HG03097 (cell line): ENCODE measurements at regions not wholly inside any gene's neighbourhood (a gene's known extent, or its start where the extent isn't known, plus 50 kb on each side); places are given as distances from the start of the nearest gene placed in this dataset.
"Not testable (repeated sequence)": the region's sequence is repeated elsewhere in the genome, so short reads cannot be mapped to it uniquely, and the experiment has no call there.

ENCODE experiments used
- ATAC-seq: cut with Tn5 transposase; IDR thresholded peaks from one replicate; pipeline ENCODE4 v1.9.1; 2021; ENCODE audit not compliant: unreplicated experiment, low FRiP score

DNA sequence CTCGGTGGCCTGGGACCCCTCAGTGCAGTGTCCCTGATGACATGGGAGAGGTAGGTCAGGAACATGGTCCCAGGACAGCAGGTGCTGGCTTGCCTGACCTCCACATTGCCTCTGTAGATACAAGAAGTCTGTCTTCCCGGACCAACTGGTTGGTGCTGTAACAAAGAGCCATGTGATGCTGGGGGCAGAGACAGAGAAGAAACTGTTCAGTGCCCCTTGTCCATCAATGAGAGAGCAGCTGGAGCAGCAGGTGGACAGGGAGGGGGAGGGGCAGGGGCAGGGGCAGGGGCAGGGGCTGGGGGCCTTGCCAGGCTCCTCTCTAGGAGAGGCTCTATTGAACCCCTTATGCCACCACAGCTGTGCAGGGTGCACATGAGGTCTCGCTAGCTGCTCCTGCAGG, 191.8 kb downstream of the KLRB1 start:
- not testable (repeated sequence) for ATAC-seq

DNA sequence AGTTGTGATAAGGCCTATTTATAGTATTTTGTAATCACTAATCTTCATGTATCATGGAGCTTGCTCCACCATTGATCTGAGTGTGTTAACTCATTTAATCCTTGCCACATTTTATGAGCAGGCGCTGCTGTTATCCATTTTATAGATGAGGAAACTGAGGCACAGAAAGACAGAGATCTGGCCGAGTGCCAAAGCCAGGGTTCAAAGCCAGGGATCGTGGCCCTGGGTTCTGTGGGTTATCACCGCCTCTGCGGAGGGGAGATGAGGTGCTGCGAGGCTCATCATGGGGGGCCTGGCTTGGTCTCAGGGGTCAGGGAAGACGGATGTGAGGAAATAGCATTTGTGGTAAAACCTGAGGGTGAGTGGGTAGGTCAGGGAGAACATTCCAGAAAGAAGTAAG, 193.9 kb downstream of the KLRB1 start:
- not testable (repeated sequence) for ATAC-seq

DNA sequence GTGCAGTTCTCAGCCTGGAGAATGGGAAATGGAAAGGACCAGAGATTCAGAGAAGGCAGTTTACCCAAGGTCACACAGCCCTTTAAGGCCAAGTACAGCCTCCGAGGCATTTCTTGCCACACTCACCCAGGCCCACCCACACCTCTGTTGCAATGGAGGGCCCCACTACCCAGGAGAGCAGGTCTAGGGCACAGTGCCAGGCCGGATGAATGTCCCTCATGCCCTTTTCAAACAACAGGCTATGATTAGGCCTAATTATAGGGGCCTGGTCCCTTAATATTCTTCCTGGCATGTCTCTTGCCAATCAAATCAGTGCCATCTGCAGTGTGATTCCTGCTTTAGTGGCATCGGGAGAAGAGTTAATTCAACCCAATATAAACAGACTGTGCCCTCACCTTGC, 195.3 kb downstream of the KLRB1 start:
- ATAC-seq: not testable (repeated sequence)

DNA sequence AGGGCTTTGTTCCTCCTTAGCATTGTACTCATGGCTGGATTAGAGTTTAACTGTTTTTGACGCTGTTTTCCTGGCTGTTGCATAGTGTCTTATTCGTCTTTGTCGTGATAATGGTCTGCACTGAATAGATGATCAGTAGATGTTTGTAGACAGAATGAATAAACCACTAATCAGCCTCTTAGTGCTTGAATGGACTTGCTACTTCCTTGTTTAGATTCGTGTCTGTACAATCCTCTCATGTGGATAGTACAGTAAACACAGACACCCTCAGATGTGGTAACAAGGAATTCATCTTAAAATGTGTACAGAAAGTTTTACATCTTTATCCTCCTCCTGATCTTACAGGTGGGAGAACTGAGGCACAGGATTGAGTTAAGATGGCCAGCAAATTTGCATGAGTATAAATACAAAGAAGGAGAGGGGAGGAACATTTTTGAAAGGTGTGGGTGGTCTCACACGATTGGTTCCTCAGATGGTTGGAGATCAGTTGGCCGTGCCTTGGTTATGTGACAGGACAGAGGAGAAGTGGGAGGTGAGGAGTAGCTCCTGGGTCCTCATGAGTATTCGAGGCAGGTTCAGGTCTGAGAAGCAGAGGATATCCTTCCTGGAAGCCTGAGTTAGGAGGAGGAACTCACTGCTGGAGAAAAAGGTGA, 196.0 kb downstream of the KLRB1 start:
- ATAC-seq: not testable (repeated sequence)

DNA sequence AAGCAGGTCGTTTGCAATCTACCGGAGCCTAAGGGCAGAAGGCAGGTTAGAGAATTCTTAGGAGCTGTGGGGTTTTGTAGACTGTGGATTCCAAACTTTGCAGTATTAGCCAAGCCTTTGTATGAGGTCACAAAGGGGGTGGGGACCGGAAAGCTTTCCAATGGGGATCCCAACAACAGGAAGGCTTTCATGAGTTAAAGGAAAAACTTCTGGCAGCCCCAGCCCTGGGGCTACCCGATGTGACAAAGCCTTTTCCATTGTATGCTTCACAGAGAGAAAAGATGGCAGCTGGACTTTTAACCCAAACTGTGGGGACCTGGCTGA, 199.2 kb upstream of the PZP start:
- ATAC-seq: not testable (repeated sequence)

DNA sequence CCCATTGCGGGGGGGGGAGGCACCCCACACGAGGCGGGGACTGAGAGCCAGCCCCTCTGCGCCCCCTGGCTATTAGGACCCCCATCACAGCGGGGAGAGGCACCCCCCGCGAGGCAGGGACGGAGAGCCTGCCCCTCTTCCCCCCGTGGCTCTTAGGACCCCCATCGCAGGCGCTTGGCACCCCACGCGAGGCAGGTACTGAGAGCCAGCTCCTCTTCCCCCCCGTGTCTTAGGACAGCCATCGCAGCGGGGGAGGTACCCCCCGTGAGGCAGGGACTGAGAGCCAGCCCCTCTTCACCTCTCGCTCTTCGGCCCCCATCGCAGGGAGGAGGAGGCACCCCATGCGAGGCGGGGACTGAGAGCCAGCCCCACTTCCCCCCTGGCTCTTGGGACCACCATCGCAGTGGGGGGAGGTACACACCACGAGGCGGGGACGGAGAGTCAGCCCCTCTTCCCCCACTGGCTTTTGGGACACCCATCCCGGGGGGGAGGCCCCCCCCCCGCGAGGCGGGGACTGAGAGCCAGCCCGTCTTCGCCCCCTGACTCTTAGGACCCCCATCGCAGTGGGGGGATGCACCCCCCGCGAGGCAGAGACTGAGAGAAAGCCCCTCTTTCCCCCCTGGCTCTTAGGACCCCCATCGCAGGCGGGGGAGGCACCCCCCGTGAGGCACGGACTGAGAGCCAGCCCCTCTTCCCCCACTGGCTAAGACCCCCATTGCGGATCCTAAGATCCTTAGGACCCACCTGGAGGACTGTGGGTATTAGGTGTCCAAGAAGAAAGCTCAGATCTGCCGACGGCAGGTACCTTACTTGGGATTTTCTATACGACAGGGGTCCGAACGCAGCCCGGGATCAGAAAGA, 198.6 kb upstream of the PZP start:
- no peak for ATAC-seq

DNA sequence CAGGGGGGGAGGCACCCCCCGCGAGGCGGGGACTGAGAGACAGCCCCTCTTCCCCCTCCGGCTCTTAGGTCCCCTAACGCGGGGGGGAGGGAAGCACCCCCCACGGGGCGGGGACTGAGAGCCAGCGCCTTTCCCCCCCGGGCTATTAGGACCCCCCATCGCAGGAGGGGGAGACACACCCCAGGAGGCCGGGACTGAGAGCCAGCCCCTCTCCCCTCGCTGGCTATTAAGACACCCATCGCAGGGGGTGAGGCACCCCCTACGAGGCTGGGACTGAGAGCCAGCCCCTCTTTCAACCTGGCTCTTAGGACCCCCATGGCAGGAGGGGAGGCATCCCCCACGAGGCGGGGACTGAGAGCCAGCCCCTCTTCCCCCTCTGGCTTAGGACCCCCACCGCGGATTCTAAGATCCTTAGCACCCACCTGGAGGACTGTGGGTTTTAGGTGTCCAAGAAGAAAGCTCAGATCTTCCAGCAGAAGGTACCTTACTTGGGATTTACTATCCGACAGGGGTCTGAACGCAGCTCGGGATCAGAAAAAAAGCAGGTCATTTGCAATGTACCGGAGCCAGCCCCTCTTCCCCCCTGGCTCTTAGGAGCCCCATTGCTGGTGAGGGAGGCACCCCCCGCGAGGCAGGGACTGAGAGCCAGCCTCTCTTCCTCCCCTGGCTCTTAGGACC, 197.8 kb upstream of the PZP start:
- ATAC-seq: no peak

DNA sequence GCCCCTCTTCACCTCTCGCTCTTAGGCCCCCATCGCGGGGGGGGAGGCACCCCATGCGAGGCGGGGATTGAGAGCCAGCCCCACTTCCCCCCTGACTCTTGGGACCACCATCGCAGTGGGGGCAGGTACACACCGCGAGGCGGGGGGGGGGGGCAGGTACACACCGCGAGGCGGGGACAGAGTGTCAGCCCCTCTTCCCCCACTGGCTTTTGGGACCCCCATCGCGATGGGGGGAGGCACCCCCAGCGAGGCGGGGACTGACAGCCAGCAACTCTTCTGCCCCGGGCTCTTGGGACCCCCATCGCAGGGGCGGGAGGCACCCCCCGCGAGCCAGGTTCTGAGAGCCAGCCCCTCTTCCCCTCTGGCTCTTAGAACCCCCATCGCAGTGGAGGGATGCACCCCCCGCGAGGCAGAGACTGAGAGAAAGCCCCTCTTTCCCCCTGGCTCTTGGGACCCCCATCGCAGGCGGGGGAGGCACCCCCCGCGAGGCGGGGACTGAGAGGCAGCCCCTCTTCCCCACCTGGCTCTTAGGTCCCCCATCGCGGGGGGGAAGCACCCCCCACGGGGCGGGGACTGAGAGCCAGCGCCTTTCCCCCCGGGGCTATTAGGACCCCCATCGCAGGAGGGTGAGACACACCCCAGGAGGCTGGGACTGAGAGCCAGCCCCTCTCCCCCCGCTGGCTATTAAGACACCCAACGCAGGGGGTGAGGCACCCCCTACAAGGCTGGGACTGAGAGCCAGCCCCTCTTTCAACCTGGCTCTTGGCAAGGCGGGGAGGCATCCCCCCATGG, 196.5 kb upstream of the PZP start:
- no peak for ATAC-seq

DNA sequence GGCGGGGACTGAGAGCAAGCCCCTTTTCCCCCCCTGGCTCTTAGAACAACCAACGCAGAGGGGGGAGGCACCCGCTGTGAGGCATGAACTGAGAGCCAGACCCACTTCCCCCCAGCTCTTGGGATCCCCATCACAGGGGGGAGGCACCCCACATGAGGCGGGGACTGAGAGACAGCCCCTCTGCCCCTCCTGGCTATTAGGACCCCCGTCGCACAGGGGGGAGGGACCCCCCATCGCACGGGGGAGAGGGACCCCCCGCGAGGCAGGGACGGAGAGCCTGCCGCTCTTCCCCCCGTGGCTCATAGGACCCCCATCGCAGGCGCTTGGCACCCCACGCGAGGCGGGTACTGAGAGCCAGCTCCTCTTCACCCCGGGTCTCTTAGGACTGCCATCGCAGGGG, 195.8 kb upstream of the PZP start:
- ATAC-seq: no peak

DNA sequence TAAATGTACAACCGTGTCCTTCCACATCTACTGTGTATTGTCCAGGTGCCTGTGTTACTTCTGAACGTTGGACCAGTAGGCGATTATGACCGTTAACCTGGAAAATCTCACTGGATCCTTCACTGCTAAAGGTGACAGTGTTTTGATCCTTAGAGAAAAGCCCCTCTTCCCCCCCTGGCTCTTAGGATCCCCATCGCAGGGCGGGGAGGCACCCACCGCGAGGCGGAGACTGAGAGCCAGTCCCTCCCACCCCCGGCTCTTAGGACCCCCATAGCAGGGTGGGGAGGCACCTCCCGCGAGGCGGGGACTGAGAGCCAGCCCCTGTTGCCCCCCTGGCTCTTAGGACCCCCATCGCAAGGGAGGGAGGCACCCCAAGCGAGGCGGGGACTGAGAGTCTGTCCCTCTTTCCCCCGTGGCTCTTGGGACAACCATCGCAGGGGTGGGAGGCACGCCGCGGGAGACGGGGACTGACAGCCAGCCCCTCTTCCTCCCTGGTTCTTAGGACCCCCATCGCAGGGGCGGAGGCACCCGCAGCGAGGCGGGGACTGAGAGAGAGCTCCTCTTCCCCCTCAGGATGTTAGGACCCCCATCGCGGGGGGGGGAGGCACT, 194.3 kb upstream of the PZP start:
- not testable (repeated sequence) for ATAC-seq

DNA sequence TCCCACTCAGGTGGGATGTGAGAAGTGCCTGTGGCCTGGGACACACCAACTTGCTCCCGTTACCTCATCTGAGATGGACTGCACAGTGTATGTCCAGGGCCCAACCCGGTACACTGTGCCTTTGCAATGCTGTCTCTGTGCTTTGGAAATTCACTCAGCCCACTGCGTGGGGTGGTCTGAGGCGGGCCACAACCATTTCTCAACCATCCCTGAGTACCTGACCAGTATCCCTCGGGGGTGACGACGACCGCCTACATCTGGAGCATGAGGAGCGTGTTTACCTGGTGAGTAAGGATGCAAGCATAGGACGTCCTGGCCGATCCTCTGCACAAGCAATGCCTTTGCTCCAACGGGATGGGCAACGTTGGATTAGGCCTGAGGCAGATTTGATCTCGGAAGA, 188.2 kb upstream of the PZP start:
- not testable (repeated sequence) for ATAC-seq

DNA sequence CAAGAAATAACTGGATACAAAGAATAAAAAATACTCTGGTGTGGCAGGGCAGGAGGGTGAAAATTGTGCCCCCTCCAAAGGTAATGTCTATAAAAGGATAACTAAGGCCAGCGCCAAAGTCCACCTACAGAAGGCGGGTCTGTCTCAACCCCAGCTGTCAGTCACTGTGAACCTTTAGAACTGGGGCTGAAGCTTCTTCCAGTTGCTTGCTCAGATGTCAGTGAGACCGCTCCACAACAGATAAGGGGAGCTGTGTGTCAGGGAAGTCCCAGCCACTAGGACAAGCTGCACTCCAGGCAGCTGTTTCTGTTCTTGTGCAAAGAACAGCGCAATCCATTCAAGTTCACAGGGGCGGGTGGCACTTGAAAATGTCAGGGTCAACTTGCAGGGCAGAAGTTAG, 187.0 kb upstream of the PZP start:
- not testable (repeated sequence) for ATAC-seq

DNA sequence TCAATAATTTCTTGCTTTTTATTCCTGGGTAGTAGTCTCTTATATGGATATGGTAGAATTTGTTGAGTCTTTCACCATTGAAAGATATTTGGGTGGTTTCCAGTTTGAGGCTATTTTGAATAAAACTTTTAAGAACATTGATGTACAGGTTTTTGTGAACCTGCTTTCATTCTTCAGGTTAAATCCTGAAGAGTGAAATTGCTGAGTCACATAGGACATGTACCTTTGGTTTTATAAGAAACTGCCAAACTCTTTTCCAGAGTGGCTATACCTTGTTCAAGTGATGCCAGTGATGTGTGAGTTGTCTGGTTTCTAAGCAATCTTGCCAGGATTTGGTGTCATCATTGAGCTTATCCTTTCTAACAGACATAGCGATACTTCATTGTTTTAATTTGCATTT, 184.6 kb upstream of the PZP start:
- ATAC-seq: no peak

DNA sequence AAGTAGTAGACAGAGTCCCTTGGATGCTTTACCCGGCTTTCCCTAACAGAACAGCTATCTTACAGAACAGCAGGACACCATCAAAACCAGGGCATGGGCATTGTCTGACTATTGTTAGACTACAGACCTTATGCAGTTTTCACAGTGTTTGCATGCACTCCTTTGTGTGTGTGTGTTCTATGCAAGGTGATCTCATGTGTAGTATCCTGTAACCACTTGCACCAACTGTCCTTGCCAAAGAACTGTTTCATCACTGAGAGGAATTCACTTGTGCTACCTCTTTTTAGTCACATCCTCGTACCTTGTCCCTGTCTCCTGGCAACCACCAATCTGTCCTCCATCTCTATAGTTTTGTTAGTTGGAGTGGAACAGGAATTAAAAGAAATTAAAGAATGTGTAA, 183.6 kb upstream of the PZP start:
- ATAC-seq: no peak

DNA sequence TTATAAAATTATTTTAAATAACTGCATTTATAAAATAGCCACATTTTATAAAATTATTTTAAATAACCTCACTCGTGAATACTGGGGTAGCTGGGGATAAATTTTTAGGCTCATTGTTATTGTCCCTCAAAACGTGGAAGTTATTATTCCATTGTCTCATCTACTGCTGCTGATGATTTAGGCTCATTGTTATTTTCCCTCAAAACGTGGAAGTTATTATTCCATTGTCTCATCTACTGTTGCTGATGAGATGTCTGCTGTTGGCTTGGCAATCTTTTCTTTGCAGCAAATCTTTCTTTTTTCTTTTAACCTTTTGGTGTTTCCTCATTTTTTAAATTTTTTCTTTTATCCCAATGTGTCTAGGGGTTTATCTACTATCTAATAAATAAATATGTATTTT, 182.6 kb upstream of the PZP start:
- ATAC-seq: no peak

DNA sequence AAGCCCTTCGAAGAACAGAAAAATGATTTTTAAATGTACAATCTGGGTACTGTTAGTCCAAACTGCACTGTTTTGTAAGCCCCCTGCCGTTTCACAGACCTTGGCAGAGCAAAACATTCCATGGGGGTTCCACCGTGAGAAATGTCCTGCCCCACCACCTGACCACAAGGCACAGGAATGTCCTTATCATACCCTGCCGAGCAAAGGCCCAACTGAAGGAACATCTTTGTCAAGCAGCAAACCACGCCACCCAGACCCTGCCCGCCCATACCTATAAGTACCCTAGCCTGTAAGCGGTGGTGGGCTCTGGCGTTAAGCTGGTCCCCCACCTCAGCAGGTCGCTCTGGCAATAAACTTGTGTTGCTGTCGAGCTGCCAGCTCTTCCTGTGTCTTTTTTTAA, 181.6 kb upstream of the PZP start:
- no peak for ATAC-seq

DNA sequence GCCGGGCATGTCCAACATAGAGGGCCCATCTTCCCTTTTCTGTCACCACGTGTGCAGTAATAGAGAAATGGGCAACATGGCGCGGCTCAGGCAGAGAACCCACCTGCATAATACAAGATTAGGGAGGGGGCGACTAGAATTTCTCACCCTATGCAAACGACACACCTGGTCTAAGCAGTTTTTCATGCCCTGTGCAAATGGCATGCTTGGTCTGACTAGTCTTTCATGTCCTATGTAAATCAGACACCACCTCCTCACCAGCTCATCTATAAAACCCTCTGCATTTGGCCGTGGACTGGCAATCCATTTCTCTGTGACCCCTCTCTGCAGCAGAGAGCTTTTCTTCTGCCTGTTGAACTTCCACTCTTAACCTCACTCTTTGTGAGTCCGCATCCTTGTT, 180.2 kb upstream of the PZP start:
- no peak for ATAC-seq

DNA sequence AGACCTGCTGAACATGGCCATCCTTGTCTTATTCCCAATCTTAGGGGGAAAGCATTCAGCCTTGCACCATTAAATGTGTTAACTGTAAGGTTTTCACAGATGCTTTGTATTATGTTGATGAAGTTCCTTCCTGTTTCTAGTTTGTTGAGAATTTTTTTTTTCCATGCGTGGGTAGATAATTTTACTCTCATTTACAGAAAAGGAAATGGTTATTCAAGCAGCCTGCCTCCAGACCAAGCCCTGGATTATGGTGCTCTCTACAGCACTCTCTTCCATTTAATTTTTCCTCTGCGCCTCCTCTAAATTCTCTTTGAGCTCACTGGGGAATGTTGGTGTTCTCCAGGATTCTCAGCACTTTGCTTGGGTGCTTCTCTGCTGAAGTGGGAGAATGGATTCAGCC, 179.3 kb upstream of the PZP start:
- no peak for ATAC-seq

DNA sequence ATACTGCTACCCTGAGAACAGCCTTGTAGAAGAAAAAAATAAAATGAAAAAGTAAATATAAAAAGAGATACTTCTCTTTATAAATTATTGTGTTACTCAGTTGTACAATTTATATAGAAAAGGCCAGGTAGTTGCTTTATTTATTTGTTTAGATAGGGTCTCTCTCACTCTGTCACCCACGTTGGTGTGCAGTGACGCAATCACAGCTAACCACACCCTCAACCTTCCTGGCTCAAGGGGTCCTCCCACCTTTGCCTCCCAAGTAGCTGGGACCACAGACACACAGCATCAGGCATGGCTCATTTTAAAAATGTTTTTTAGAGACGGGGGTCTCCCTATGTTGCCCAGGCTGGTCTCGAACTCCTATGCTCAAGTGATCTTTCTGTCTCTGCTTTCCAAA, 175.4 kb upstream of the PZP start:
- no peak for ATAC-seq

DNA sequence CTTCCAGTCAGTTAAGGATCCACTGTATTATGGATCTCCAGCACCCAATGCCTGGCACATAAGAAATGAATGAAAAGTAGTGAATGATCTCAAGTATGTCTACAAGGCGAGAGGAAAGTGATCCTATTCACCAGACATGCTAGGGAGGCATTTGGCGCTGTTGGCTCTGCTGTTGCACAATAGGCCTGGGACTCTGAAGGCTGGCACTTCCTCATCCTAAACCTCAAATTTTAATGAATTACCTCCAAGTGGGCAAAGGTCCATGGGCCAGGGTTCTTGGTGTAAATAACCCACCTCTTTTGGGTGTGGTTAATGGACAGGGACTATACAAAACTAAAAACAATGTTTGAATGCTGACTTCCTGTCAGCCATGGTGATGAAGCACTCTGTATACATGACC, 173.4 kb upstream of the PZP start:
- no peak for ATAC-seq

DNA sequence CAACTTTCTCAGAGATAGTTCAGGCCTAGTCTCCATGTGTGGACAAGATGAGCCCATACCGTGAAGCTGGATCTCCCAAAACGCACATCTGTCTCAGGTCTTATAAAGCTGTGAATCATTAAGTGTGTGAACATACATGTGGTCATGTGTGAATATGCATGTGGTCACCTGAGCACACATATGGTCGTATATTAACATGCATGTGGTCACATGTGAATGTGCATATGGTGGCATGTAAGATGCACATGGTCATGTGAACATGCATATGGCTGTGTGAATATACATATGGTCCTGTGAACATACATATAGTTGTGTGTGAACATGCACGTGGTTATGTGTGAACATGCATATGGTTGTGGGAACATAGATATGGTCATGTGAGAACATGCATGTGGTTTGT, 172.5 kb upstream of the PZP start:
- no peak for ATAC-seq
